K562 (cell line): ENCODE measurements at regions not wholly inside any gene's neighbourhood (a gene's known extent, or its start where the extent isn't known, plus 50 kb on each side); places are given as distances from the start of the nearest gene placed in this dataset.

ENCODE experiments used
- FOXA3 ChIP-seq, 2 experiments: fragments of 450-650 bp in 1 of 2; sonication (generic) in 1 of 2; formaldehyde crosslinking; IDR thresholded peaks in 1 of 2; conservative IDR thresholded peaks in 1 of 2; 2 replicates each; pipeline versions ENCODE4 v1.4.0 to v1.8.0; 2020 to 2022; ENCODE audit warnings: mild to moderate bottlenecking in 2 of 2, missing genetic modification reagents in 1 of 2
- MAFK ChIP-seq: IDR thresholded peaks from 2 replicates; pipeline ENCODE4 v1.6.1; 2011; ENCODE audit warnings: low read length, improper control_type of control experiment
- MCM7 ChIP-seq, 2 experiments: fragments of 450-650 bp; IDR thresholded peaks; 2 replicates each; pipeline ENCODE4 v1.6.1; 2016 to 2018
- NFIC ChIP-seq: fragments of 450-650 bp; IDR thresholded peaks from 2 replicates; pipeline ENCODE4 v1.6.1; 2017; ENCODE audit warnings: mild to moderate bottlenecking, inconsistent platforms
- NFIX ChIP-seq: fragments of 250-450 bp; sonication (Bioruptor Pico); IDR thresholded peaks from 2 replicates; pipeline ENCODE4 v1.4.0; 2020; ENCODE audit warnings: low read depth, mild to moderate bottlenecking, moderate library complexity
- NFRKB ChIP-seq: fragments of 450-650 bp; IDR thresholded peaks from 2 replicates; pipeline ENCODE4 v1.6.1; 2016; ENCODE audit warnings: low read depth
- POLR2A ChIP-seq: fragments of 450-650 bp; conservative IDR thresholded peaks from 2 replicates; pipeline ENCODE4 v1.6.1; 2016
- RAD21 ChIP-seq, 2 experiments: fragments of 250-450 bp in 1 of 2; fragments of 450-650 bp in 1 of 2; sonication (Bioruptor Pico) in 1 of 2; formaldehyde crosslinking in 1 of 2; IDR thresholded peaks in 1 of 2; conservative IDR thresholded peaks in 1 of 2; 2 replicates each; pipeline versions ENCODE4 v1.4.0 to v1.8.0; 2020 to 2022; ENCODE audit warnings: mild to moderate bottlenecking in 2 of 2, moderate library complexity in 1 of 2
- STAG1 ChIP-seq: sonication (generic); formaldehyde crosslinking; IDR thresholded peaks from 2 replicates; pipeline ENCODE4 v1.5.0; 2020; ENCODE audit warnings: missing genetic modification reagents, borderline replicate concordance
- ZC3H8 ChIP-seq: fragments of 450-650 bp; IDR thresholded peaks from 2 replicates; pipeline ENCODE4 v1.6.1; 2017
- ZNF431 ChIP-seq: sonication (generic); formaldehyde crosslinking; IDR thresholded peaks from 2 replicates; pipeline ENCODE4 v1.8.0; 2022; ENCODE audit warnings: mild to moderate bottlenecking, missing genetic modification reagents
- ZNF583 ChIP-seq: fragments of 250-450 bp; sonication (Bioruptor Pico); IDR thresholded peaks from 2 replicates; pipeline ENCODE4 v1.4.0; 2020
- ZNF699 ChIP-seq: fragments of 250-450 bp; sonication (Bioruptor Pico); IDR thresholded peaks from 2 replicates; pipeline ENCODE4 v1.8.0; 2021; ENCODE audit warnings: mild to moderate bottlenecking, moderate library complexity; ENCODE audit not compliant: insufficient replicate concordance
- TF ChIP-seq, protein P1 (sequence below), 2 experiments: fragments of 450-650 bp; IDR thresholded peaks; 2 replicates each; pipeline ENCODE4 v1.6.1; 2018; ENCODE audit warnings: mild to moderate bottlenecking in 2 of 2, low read depth in 1 of 2; ENCODE audit not compliant: partially characterized antibody in 2 of 2
- TF ChIP-seq, protein P2 (sequence below): fragments of 250-450 bp; sonication (Bioruptor Pico); IDR thresholded peaks from 2 replicates; pipeline ENCODE4 v1.8.0; 2022; ENCODE audit warnings: inconsistent platforms
- TF ChIP-seq, protein P3 (sequence below), 2 experiments: fragments of 450-650 bp; conservative IDR thresholded peaks; 2 replicates each; pipeline ENCODE4 v1.6.1; 2017; ENCODE audit warnings: mild to moderate bottlenecking in 2 of 2, moderate library complexity in 2 of 2
- TF ChIP-seq, protein P4 (sequence below): fragments of 250-450 bp; sonication (Bioruptor Pico); IDR thresholded peaks from 2 replicates; pipeline ENCODE4 v1.4.0; 2020; ENCODE audit warnings: borderline replicate concordance

DNA sequence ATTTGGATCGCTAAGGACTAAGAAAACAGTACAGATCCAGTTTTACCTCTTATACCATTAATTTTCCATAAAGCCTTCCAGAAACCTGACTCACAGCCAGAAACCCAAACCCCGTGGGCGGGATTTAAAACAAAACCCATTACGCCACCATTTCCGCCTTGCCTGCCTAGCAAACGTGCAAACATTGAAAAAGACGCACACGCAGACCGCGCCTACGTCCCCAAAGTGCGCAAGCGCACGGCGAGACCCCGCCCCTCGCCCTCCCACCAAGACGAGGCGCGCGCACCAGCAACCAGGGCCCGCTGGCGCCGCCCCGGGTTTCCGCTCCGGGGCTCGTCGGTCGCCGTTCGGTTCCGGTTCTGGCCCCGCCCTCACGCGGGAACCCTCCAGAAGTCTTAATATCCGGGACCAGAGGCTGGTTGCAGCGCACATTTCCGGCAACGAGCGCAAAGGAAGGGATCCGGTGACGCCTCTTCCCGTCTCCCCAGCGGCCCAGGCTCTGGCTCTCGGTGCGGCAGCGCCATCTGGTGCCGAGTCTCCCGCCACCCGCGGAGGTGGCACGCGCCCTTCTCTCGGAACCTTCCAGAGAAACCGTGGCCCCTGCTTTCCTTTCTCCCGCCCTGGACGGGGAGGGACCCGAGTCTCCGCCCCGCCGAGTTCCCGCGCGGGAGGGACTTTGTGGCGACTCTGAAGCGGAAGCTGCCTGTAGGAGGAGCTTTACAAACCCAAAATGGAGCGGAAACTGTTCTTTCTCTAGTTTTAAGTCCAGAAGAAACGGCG lies 256.9 kb upstream of the STARD13 start (continued):
- TF ChIP-seq, protein P1, sequence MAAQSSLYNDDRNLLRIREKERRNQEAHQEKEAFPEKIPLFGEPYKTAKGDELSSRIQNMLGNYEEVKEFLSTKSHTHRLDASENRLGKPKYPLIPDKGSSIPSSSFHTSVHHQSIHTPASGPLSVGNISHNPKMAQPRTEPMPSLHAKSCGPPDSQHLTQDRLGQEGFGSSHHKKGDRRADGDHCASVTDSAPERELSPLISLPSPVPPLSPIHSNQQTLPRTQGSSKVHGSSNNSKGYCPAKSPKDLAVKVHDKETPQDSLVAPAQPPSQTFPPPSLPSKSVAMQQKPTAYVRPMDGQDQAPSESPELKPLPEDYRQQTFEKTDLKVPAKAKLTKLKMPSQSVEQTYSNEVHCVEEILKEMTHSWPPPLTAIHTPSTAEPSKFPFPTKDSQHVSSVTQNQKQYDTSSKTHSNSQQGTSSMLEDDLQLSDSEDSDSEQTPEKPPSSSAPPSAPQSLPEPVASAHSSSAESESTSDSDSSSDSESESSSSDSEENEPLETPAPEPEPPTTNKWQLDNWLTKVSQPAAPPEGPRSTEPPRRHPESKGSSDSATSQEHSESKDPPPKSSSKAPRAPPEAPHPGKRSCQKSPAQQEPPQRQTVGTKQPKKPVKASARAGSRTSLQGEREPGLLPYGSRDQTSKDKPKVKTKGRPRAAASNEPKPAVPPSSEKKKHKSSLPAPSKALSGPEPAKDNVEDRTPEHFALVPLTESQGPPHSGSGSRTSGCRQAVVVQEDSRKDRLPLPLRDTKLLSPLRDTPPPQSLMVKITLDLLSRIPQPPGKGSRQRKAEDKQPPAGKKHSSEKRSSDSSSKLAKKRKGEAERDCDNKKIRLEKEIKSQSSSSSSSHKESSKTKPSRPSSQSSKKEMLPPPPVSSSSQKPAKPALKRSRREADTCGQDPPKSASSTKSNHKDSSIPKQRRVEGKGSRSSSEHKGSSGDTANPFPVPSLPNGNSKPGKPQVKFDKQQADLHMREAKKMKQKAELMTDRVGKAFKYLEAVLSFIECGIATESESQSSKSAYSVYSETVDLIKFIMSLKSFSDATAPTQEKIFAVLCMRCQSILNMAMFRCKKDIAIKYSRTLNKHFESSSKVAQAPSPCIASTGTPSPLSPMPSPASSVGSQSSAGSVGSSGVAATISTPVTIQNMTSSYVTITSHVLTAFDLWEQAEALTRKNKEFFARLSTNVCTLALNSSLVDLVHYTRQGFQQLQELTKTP (IDR thresholded peaks at IDR 0.05; ENCODE audit: low read depth in 1 of 2, partially characterized antibody in 2 of 2): no peak
- TF ChIP-seq, protein P2, sequence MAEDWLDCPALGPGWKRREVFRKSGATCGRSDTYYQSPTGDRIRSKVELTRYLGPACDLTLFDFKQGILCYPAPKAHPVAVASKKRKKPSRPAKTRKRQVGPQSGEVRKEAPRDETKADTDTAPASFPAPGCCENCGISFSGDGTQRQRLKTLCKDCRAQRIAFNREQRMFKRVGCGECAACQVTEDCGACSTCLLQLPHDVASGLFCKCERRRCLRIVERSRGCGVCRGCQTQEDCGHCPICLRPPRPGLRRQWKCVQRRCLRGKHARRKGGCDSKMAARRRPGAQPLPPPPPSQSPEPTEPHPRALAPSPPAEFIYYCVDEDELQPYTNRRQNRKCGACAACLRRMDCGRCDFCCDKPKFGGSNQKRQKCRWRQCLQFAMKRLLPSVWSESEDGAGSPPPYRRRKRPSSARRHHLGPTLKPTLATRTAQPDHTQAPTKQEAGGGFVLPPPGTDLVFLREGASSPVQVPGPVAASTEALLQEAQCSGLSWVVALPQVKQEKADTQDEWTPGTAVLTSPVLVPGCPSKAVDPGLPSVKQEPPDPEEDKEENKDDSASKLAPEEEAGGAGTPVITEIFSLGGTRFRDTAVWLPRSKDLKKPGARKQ (CRISPR knock-in tag): no peak
- TF ChIP-seq ZNF431 (CRISPR knock-in tag): peak; percentile 81; the same call in 1 of the 2 replicates
- TF ChIP-seq, protein P3, sequence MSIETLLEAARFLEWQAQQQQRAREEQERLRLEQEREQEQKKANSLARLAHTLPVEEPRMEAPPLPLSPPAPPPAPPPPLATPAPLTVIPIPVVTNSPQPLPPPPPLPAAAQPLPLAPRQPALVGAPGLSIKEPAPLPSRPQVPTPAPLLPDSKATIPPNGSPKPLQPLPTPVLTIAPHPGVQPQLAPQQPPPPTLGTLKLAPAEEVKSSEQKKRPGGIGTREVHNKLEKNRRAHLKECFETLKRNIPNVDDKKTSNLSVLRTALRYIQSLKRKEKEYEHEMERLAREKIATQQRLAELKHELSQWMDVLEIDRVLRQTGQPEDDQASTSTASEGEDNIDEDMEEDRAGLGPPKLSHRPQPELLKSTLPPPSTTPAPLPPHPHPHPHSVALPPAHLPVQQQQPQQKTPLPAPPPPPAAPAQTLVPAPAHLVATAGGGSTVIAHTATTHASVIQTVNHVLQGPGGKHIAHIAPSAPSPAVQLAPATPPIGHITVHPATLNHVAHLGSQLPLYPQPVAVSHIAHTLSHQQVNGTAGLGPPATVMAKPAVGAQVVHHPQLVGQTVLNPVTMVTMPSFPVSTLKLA (conservative IDR thresholded peaks at IDR 0.05): peak; percentile 65 to 81
- TF ChIP-seq ZNF699 (CRISPR knock-in tag): no peak
- TF ChIP-seq, protein P4, sequence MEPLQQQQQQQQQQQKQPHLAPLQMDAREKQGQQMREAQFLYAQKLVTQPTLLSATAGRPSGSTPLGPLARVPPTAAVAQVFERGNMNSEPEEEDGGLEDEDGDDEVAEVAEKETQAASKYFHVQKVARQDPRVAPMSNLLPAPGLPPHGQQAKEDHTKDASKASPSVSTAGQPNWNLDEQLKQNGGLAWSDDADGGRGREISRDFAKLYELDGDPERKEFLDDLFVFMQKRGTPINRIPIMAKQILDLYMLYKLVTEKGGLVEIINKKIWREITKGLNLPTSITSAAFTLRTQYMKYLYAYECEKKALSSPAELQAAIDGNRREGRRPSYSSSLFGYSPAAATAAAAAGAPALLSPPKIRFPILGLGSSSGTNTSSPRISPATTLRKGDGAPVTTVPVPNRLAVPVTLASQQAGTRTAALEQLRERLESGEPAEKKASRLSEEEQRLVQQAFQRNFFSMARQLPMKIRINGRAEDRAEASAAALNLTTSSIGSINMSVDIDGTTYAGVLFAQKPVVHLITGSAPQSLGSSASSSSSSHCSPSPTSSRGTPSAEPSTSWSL (CRISPR knock-in tag): no peak
- no peak for TF ChIP-seq NFIX
- TF ChIP-seq RAD21 (CRISPR knock-in tag; conservative IDR thresholded peaks at IDR 0.05 in 1 of 2, IDR thresholded peaks at IDR 0.05 in 1 of 2): peak; percentile 79 to 82
- peak; percentile 27; the same call in 1 of the 2 replicates for TF ChIP-seq NFIC
- no peak for TF ChIP-seq MCM7 (IDR thresholded peaks at IDR 0.05)
- TF ChIP-seq FOXA3 (CRISPR knock-in tag; conservative IDR thresholded peaks at IDR 0.05 in 1 of 2, IDR thresholded peaks at IDR 0.05 in 1 of 2): peak in 1 of 2 experiments; percentile 74; a peak in 1 of 4 replicates
- peak; percentile 68; the same call in 1 of the 2 replicates for TF ChIP-seq STAG1 (CRISPR knock-in tag)
- no peak; the same call in 1 of the 2 replicates for TF ChIP-seq NFRKB
- TF ChIP-seq ZNF583 (CRISPR knock-in tag): no peak
- no peak for TF ChIP-seq ZC3H8
- TF ChIP-seq MAFK: no peak
- TF ChIP-seq POLR2A: peak; percentile 67
